Erythroblast (primary cell): ENCODE measurements at regions not wholly inside any gene's neighbourhood (a gene's known extent, or its start where the extent isn't known, plus 50 kb on each side); places are given as distances from the start of the nearest gene placed in this dataset.

Experiments used
- GATA1 ChIP-seq: IDR thresholded peaks from 2 replicates; pipeline ENCODE4 v1.6.1; 2011; ENCODE audit warnings: low read depth, mild to moderate bottlenecking, control low read depth, low read length, moderate library complexity
- POLR2A ChIP-seq: IDR thresholded peaks from 2 replicates; pipeline ENCODE4 v1.6.1; 2011; ENCODE audit warnings: mild to moderate bottlenecking, low read length

DNA sequence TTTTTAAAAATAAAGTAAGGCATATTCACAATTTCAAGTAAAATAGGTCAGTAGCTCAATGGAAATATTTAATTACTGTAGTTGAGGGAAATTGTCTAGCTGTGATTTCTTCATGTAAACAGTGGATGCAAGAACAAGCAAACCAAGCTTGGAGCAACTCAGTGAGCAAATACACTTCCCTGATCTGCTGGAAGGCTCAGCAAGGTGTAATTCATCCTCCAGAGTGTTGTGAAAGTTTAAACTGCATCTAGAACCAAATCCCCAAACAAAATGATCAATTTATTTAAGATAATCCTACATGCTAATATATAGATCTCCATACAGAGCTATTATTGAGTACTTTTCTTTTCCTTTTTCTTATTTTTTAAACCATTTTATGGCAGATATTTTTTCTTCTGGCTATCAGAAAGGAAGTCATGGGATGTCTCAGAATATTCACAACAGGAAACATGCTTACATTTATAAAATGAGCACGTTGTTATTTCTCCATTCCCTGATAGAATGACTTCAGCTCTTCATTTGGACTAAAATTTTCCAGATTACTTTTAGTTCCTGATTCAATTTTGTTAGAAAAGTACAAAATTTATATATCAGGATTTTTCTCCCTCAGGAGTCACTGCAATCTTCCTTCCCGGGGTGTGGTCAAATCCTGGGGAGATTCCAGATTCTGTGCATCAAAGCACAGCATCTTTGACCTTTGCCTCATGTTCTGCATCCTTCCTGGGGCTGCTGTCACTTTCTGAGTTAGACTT, 219.2 kb upstream of the ELL2 start:
- TF ChIP-seq POLR2A (no peak), GATA1 (no peak)
